Peyer's patch (tissue), 4 donors: ENCODE measurements at regions not wholly inside any gene's neighbourhood (a gene's known extent, or its start where the extent isn't known, plus 50 kb on each side); places are given as distances from the start of the nearest gene placed in this dataset.

Source experiments
- DNase-seq, 3 donors: peaks; one replicate each; pipeline ENCODE4 v3.0.0-alpha.2; 2017 to 2019
- H3K27ac ChIP-seq, 4 donors: fragments of 200-600 bp; sonication (generic); one replicate each; pipeline ENCODE4 v1.5.1; 2016 to 2019
- H3K27me3 ChIP-seq, 2 donors: fragments of 200-600 bp; sonication (generic); one replicate each; pipeline ENCODE4 v1.5.1; 2019
- H3K36me3 ChIP-seq, 3 donors: fragments of 200-600 bp; sonication (generic); one replicate each; pipeline ENCODE4 v1.5.1; 2016 to 2019
- H3K4me1 ChIP-seq, 4 donors: fragments of 200-600 bp; sonication (generic); one replicate each; pipeline ENCODE4 v1.5.1; 2016 to 2019
- H3K4me3 ChIP-seq, 4 donors: fragments of 200-600 bp; sonication (generic); 1 replicate in 3 of 4; 2 replicates in 1 of 4; pipeline ENCODE4 v1.5.1; 2016 to 2019; ENCODE audit warnings: mild to moderate bottlenecking in 1 of 4
- H3K9me3 ChIP-seq, 4 donors: fragments of 200-600 bp; sonication (generic); one replicate each; pipeline ENCODE4 v1.5.1; 2016 to 2019; ENCODE audit warnings: mild to moderate bottlenecking in 1 of 4
- POLR2A ChIP-seq, 2 donors: fragments of 450-650 bp; IDR thresholded peaks; one replicate each; pipeline ENCODE4 v1.5.1; 2017; ENCODE audit warnings: antibody characterized with exemption in 2 of 2, mild to moderate bottlenecking in 2 of 2, moderate library complexity in 2 of 2
- TF ChIP-seq, protein P1 (sequence below), 6 experiments: fragments of 450-650 bp in 4 of 6; fragments of 200-600 bp in 2 of 6; sonication (generic) in 1 of 6; IDR thresholded peaks; one replicate each; pipeline ENCODE4 v1.5.1; 2017 to 2019; ENCODE audit warnings: antibody characterized with exemption in 6 of 6, mild to moderate bottlenecking in 3 of 6, moderate library complexity in 1 of 6

DNA sequence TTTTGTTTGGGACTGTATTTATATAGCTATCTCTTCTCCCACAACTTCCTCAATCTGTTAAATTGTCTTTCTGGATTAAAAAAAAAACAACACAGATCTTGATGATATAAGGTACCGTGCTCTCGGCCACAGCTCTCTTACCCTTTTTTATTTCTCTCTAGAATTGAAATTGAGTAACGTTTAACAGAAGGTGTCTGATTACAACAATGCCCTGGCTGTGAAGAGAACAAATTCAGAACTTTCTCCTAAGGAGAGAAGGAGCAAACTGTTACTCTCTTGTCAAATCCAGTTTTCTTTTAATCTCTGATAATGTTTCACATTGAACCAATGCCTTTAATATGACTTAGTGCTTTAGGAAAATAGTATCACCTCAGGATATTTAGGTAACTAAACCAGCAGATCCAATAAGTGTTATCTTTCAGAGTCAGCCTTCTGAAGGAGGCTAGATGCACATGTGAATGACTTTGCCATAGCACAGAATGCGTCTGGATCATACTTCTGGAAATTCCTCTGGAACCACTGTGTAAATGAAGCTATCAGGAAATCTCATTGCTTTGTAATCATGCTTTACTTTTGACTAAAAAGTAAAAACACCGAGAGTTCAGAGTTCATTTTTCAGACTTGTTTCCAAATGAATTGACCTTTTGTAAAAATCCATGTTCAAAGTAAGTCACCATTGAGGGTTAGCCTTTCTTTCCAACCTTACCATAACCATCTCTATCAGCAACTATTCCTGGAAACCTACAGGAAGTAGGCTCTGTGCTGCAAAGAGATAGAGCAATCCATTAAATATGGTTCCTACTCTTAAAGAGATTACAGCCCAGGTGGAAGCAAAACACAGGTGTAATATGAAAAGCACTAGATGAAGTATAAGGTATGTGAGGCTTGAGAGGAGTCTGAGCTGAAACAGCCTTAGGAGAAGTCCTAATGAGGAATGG, 147.0 kb upstream of the OSR1 start:
- no peaks in the 10 kb centered on the region for H3K9me3 ChIP-seq
- no peaks in the 10 kb centered on the region for H3K4me1 ChIP-seq
- H3K4me3 ChIP-seq, result no peak overlapping the region
- DNase-seq, result no peak
- TF ChIP-seq POLR2A (IDR thresholded peaks at IDR 0.05), result no peak
- TF ChIP-seq, protein P1, sequence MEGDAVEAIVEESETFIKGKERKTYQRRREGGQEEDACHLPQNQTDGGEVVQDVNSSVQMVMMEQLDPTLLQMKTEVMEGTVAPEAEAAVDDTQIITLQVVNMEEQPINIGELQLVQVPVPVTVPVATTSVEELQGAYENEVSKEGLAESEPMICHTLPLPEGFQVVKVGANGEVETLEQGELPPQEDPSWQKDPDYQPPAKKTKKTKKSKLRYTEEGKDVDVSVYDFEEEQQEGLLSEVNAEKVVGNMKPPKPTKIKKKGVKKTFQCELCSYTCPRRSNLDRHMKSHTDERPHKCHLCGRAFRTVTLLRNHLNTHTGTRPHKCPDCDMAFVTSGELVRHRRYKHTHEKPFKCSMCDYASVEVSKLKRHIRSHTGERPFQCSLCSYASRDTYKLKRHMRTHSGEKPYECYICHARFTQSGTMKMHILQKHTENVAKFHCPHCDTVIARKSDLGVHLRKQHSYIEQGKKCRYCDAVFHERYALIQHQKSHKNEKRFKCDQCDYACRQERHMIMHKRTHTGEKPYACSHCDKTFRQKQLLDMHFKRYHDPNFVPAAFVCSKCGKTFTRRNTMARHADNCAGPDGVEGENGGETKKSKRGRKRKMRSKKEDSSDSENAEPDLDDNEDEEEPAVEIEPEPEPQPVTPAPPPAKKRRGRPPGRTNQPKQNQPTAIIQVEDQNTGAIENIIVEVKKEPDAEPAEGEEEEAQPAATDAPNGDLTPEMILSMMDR (IDR thresholded peaks at IDR 0.05), result no peak
- H3K27me3 ChIP-seq, result no peaks in the 10 kb centered on the region
- H3K36me3 ChIP-seq, result no peaks in the 10 kb centered on the region
- no peak overlapping the region for H3K27ac ChIP-seq

DNA sequence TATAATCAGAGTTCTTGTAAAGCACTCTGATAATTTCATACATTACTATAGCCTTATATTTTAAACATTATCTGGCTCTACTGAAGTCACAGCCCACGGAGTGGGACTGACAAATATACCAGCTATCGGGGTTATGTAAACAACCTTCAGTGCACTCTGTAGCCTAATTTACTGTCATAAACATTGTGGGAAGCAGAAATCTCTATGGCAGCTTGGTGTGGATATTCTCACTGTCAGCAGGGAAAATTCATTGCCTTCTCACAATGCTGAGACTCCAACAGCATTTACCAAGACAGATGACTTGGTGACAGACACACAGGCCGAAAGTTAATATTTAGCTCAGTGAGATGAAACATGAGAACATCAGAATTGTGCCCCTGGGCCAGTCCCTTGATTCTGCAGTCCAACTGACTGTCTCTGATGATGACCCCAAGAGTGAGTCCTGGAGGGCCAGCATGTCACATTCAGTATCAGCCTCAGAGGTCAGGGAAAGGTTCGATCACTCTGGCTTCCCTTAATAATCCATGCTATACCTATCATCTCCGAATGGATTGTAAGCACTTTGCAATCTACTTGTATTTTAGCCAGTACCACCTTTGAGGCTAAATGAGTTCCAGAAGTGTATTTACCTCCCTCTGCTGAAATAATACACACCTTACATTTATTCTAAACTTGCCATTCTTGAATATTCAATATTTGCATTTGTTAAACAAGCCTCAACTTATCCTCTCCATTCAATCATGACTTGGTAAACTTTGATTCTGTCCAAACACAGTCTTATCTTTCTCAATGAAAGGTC, 146.2 kb upstream of the OSR1 start:
- no peak overlapping the region for H3K4me3 ChIP-seq
- no peak overlapping the region for H3K27ac ChIP-seq
- TF ChIP-seq POLR2A (IDR thresholded peaks at IDR 0.05), result no peak
- TF ChIP-seq, protein P1 (IDR thresholded peaks at IDR 0.05), result no peak
- no peaks in the 10 kb centered on the region for H3K4me1 ChIP-seq
- no peak for DNase-seq
- no peaks in the 10 kb centered on the region for H3K9me3 ChIP-seq
- no peaks in the 10 kb centered on the region for H3K27me3 ChIP-seq
- no peaks in the 10 kb centered on the region for H3K36me3 ChIP-seq

DNA sequence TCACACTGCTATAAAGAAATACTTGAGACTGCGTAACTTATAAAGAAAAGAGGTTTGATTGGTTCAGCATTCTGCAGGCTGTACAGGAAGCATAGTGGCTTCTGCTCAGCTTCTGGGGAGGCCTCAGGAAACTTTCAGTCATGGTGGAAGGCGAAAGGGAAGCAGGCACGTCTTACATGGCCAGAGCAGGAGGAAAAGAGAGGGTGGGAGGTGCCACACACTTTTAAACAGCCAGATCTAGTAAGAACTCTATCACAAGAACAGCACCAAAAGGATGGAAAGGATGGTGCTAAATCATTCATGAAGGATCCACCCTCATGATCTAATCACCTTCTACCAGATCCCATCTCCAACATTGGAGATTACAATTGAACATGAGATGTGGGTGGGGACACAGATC, 145.5 kb upstream of the OSR1 start:
- Histone ChIP-seq H3K27ac (no peak overlapping the region), H3K4me1 (no peaks in the 10 kb centered on the region), H3K9me3 (no peaks in the 10 kb centered on the region), H3K4me3 (no peak overlapping the region), H3K27me3 (no peaks in the 10 kb centered on the region), H3K36me3 (no peaks in the 10 kb centered on the region)
- DNase-seq, result no peak
- TF ChIP-seq POLR2A (IDR thresholded peaks at IDR 0.05), result no peak
- TF ChIP-seq, protein P1 (IDR thresholded peaks at IDR 0.05), result no peak

- Histone ChIP-seq H3K9me3 (no peaks in the 10 kb centered on the region), H3K36me3 (no peaks in the 10 kb centered on the region), H3K27me3 (no peaks in the 10 kb centered on the region), H3K27ac (no peak overlapping the region), H3K4me1 (no peaks in the 10 kb centered on the region), H3K4me3 (no peak overlapping the region)
- DNase-seq, result no peak
- no peak for TF ChIP-seq POLR2A (IDR thresholded peaks at IDR 0.05)
- TF ChIP-seq, protein P1 (IDR thresholded peaks at IDR 0.05), result no peak
These were observed 145.0 kb upstream of the OSR1 start for GRCh38 chr2:19503406-19503805.

- H3K9me3 ChIP-seq, result no peaks in the 10 kb centered on the region
- DNase-seq, result no peak
- TF ChIP-seq POLR2A (IDR thresholded peaks at IDR 0.05), result no peak
- TF ChIP-seq, protein P1 (IDR thresholded peaks at IDR 0.05), result no peak
- no peaks in the 10 kb centered on the region for H3K36me3 ChIP-seq
- no peak overlapping the region for H3K27ac ChIP-seq
- H3K4me1 ChIP-seq, result no peaks in the 10 kb centered on the region
- no peaks in the 10 kb centered on the region for H3K27me3 ChIP-seq
- H3K4me3 ChIP-seq, result no peak overlapping the region
These were observed 141.7 kb upstream of the OSR1 start for GRCh38 chr2:19500126-19500525.
